ENCODE measurements at regions not wholly inside any gene's neighbourhood (a gene's known extent, or its start where the extent isn't known, plus 50 kb on each side); places are given as distances from the start of the nearest gene placed in this dataset.
"Not testable (repeated sequence)": the region's sequence is repeated elsewhere in the genome, so short reads cannot be mapped to it uniquely, and the experiment has no call there.

DNA sequence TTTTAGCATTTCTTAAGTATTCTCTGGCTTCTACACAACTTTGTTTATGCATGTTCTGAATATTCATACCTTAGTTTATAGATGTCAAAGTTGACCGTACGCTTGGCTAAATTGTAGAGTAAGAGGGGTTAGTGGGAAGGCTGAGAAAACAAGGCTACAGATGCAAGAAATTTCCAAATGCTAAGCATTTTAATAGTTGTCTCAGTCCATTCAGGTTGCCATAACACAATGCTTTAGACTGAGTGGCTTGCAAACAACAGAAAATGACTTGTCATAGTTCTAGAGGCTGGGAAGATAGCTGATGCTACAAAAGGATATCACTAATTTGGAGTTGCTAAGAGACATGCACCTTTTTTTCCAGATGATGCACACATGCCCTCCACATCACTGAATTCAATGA lies 53.0 kb upstream of the C1QTNF3 start:
- H3K27me3 ChIP-seq (ENCODE audit: insufficient read depth, low read length); H3K9ac ChIP-seq (ENCODE audit: low read depth, low read length); H3K9me3 ChIP-seq (ENCODE audit: insufficient read depth, low read depth, low read length); H3K4me3 ChIP-seq (ENCODE audit: low read length); H3K27ac ChIP-seq (ENCODE audit: low read length); H3K4me1 ChIP-seq (ENCODE audit: insufficient read depth, low read length); H3K36me3 ChIP-seq (ENCODE audit: insufficient read depth, low read depth, low read length): not testable (repeated sequence)

DNA sequence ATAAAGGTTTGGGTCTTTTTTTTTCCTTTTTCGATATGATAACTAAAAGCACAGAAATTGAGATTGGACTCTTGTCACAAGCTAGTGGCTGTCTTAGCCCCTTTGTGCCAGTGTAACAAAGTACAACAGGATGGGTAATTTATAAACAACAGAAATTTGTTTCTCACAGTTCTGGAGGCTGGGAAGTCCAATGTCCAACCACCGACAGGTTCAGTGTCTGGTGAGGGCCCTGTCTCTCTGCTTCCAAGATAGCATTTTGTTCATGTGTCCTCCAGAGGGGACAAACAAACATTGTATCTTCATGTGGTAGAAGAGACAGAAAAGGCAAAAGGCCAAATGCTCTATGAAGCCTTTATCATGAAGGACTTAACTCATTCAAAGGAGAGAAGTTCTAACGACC lies 56.9 kb upstream of the C1QTNF3 start:
- not testable (repeated sequence) for H3K9ac ChIP-seq (ENCODE audit: low read depth, low read length); H3K4me1 ChIP-seq (ENCODE audit: insufficient read depth, low read length); H3K27ac ChIP-seq (ENCODE audit: low read length); H3K9me3 ChIP-seq (ENCODE audit: insufficient read depth, low read depth, low read length); H3K4me3 ChIP-seq (ENCODE audit: low read length); H3K27me3 ChIP-seq (ENCODE audit: insufficient read depth, low read length); H3K36me3 ChIP-seq (ENCODE audit: insufficient read depth, low read depth, low read length)

DNA sequence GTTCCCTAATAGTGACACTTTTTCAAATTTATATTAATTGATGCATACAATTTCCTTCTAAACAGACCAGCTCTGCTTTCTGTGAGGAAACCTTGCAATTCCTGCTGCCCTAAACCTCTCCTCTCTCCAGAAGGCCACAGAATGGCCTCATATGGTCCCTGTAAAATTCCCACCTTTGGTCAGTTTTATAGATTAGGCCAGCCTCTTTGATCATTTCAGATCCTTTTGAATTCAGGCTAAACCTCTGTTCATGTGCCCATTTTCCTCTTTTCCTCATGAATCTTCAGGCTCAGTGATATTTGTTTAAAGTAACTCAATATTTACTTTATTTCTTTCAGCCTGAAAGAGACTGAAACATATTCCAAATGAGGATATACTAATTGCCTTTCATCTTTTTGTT lies 58.6 kb upstream of the C1QTNF3 start:
- H3K4me1 ChIP-seq (ENCODE audit: insufficient read depth, low read length); H3K27me3 ChIP-seq (ENCODE audit: insufficient read depth, low read length); H3K4me3 ChIP-seq (ENCODE audit: low read length); H3K9me3 ChIP-seq (ENCODE audit: insufficient read depth, low read depth, low read length); H3K9ac ChIP-seq (ENCODE audit: low read depth, low read length); H3K36me3 ChIP-seq (ENCODE audit: insufficient read depth, low read depth, low read length); H3K27ac ChIP-seq (ENCODE audit: low read length): not testable (repeated sequence)

DNA sequence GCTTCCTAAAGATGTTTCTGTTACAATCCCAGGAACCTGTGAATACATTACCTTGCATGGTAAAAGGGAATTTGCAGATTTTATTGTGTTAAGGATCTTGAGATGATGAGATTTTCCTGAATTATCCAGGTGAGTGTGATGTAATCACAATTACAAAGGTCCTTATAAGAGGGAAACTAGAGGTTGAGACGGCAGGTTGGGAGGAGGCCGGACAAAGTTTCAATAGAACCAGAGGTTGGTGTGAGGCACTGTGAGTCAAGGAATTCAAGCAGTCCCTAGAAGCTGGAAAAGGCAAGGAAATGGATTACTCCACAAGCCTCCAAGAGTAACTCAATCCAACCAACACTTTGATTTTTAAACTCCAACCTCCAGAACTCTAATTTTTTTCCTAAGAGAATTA lies 65.9 kb upstream of the C1QTNF3 start:
- H3K36me3 ChIP-seq (ENCODE audit: insufficient read depth, low read depth, low read length); H3K9ac ChIP-seq (ENCODE audit: low read depth, low read length); H3K27ac ChIP-seq (ENCODE audit: low read length); H3K9me3 ChIP-seq (ENCODE audit: insufficient read depth, low read depth, low read length); H3K4me3 ChIP-seq (ENCODE audit: low read length); H3K27me3 ChIP-seq (ENCODE audit: insufficient read depth, low read length); H3K4me1 ChIP-seq (ENCODE audit: insufficient read depth, low read length): not testable (repeated sequence)

DNA sequence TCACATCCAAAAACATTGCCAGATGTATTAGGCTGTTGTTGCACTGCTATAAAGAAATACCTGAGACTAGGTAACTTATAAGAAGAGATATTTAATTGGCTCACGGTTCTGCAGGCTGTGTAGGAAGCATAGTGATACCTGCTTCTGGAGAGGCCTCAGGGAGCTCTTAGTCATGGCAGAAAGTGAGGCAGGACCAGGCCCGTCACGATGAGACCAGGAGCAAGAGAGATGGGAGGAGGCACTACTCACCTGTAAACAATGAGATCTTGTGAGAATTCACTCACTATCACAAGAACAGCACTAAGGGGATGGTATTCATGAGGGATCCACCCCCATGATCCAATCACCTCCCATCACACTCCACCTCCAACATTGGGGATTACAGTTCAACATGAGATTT lies 81.3 kb upstream of the C1QTNF3 start:
- not testable (repeated sequence) for H3K36me3 ChIP-seq (ENCODE audit: insufficient read depth, low read depth, low read length); H3K9ac ChIP-seq (ENCODE audit: low read depth, low read length); H3K4me1 ChIP-seq (ENCODE audit: insufficient read depth, low read length); H3K4me3 ChIP-seq (ENCODE audit: low read length); H3K27ac ChIP-seq (ENCODE audit: low read length); H3K9me3 ChIP-seq (ENCODE audit: insufficient read depth, low read depth, low read length); H3K27me3 ChIP-seq (ENCODE audit: insufficient read depth, low read length)

DNA sequence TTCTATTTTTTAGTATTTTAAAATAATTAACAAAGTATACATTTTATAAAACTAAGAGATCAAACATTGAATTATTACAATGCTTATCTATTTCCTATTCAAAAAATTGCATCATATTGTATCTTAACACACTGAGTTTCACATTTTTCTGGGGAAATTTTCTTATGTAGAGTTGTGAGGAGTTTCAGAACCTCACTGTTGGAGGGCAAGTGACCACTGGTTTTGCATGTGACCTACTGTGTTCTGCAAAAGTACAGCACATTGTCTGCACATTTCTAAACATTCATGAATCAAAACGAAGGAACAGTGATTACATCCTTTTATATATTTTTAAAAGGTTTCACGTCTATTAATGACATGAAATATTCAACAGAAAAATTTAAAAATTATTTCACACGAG lies 82.3 kb upstream of the C1QTNF3 start:
- not testable (repeated sequence) for H3K9me3 ChIP-seq (ENCODE audit: insufficient read depth, low read depth, low read length); H3K27me3 ChIP-seq (ENCODE audit: insufficient read depth, low read length); H3K4me1 ChIP-seq (ENCODE audit: insufficient read depth, low read length); H3K27ac ChIP-seq (ENCODE audit: low read length); H3K9ac ChIP-seq (ENCODE audit: low read depth, low read length); H3K36me3 ChIP-seq (ENCODE audit: insufficient read depth, low read depth, low read length); H3K4me3 ChIP-seq (ENCODE audit: low read length)

DNA sequence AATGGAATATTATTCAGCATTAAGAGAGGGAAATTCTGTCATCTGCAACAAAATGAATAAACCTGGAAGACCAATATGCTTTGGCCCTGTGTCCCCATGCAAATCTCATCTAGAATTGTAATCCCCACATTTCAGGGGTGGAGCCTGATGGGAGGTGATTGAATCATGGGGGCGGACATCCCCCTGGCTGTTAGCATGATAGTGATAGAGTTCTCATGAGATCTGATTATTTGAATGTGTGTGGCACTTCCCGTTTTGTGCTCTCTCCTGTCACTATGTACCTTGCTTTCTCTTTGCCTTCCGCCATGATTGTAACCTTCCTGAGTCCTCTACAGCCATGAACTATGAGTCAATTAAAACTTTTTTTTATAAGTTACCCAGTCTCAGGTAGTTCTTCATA lies 83.7 kb upstream of the C1QTNF3 start:
- H3K36me3 ChIP-seq (ENCODE audit: insufficient read depth, low read depth, low read length); H3K9me3 ChIP-seq (ENCODE audit: insufficient read depth, low read depth, low read length); H3K27me3 ChIP-seq (ENCODE audit: insufficient read depth, low read length); H3K4me1 ChIP-seq (ENCODE audit: insufficient read depth, low read length); H3K4me3 ChIP-seq (ENCODE audit: low read length); H3K9ac ChIP-seq (ENCODE audit: low read depth, low read length); H3K27ac ChIP-seq (ENCODE audit: low read length): not testable (repeated sequence)

DNA sequence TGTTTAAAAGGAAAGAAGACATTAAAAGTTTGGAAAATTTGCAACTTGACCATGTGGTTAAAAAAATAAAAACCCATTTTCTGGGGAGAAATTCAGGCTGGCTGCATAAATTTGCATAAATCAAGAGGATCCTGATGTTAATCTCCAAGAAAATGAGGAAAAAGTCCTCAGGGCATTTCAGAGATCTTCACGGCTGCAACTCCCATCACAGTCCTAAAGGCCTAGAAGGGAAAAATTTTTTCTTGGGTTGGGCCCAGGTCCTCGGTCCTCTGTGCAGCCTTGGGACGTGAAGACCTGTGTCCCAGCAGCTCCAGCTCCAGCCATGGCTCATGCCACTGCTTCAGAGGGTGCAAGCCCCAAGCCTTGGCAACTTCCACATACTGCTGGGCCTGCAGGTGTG lies 84.8 kb upstream of the C1QTNF3 start:
- H3K27ac ChIP-seq (ENCODE audit: low read length); H3K4me3 ChIP-seq (ENCODE audit: low read length); H3K4me1 ChIP-seq (ENCODE audit: insufficient read depth, low read length); H3K9ac ChIP-seq (ENCODE audit: low read depth, low read length); H3K27me3 ChIP-seq (ENCODE audit: insufficient read depth, low read length); H3K9me3 ChIP-seq (ENCODE audit: insufficient read depth, low read depth, low read length); H3K36me3 ChIP-seq (ENCODE audit: insufficient read depth, low read depth, low read length): not testable (repeated sequence)

DNA sequence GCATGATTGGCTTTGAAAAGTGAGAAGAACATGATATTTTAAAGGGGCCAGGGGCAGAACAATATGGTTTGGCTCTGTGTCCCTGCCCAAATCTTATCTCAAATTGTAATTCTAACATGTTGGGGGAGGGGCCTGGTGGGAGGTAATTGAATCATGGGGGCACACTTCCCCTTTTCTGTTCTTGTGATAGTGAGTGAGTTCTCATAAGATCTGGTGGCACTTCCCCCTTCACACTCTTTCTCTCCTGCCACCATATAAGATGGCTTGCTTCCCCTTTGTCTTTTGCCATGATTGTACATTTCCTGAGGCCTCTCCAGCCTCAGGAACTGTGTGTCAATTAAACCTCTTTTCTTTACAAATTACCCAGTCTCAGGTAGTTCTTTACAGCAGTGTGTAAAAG lies 85.9 kb upstream of the C1QTNF3 start:
- not testable (repeated sequence) for H3K4me3 ChIP-seq (ENCODE audit: low read length); H3K27me3 ChIP-seq (ENCODE audit: insufficient read depth, low read length); H3K27ac ChIP-seq (ENCODE audit: low read length); H3K4me1 ChIP-seq (ENCODE audit: insufficient read depth, low read length); H3K9me3 ChIP-seq (ENCODE audit: insufficient read depth, low read depth, low read length); H3K9ac ChIP-seq (ENCODE audit: low read depth, low read length); H3K36me3 ChIP-seq (ENCODE audit: insufficient read depth, low read depth, low read length)

DNA sequence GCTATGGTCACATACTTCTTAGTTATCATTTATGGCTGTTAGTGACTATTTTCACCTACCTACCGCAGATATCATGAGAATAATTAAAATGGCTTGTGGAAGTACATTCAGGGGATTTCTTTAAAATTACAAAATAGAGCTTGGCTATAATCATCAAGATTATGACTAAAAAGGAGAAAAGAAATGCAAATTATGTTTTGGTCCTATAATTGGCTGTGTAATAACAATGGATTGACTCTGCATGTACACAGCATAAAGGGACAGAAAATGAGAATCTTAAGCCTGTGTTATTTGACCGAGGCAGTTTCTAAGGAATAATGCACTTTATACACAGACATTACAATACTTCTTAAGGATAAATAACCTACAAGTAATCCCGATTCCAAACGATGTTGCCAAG lies 112.0 kb upstream of the C1QTNF3 start:
- not testable (repeated sequence) for H3K27ac ChIP-seq (ENCODE audit: low read length); H3K9me3 ChIP-seq (ENCODE audit: insufficient read depth, low read depth, low read length); H3K4me3 ChIP-seq (ENCODE audit: low read length); H3K36me3 ChIP-seq (ENCODE audit: insufficient read depth, low read depth, low read length); H3K4me1 ChIP-seq (ENCODE audit: insufficient read depth, low read length); H3K27me3 ChIP-seq (ENCODE audit: insufficient read depth, low read length); H3K9ac ChIP-seq (ENCODE audit: low read depth, low read length)

DNA sequence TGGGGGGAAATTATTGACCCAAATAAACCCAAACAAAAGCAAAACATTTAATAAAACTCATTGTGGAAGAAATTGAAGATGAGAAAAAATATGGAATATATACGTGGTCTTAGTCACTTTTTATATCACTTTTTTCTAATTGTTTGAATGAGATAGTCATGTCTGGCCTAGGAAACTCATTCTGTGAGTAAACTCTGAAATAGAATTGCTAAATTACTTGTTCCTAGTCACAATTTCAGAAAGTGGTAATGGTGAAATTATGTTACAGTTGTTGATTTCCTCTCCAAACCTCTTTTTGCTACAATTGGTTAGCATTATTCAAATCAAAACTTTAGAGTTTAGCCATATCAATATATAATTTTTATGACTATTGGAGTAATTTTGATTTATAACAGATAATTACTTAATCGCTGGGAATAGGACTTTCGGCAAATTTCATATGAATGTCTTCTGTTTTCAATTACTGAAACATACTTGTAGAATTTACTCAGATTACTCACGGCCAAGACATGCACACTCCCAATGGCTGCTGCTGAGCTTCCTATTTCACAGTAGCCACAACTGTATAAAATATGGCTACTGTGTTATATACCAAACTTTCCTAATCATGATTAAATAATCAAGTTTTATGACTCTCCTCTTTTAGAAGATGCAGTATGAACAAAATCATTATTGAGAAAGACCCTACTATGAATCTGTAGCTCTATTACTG lies 113.8 kb upstream of the C1QTNF3 start:
- not testable (repeated sequence) for H3K4me3 ChIP-seq (ENCODE audit: low read length); H3K36me3 ChIP-seq (ENCODE audit: insufficient read depth, low read depth, low read length); H3K9ac ChIP-seq (ENCODE audit: low read depth, low read length); H3K9me3 ChIP-seq (ENCODE audit: insufficient read depth, low read depth, low read length); H3K27me3 ChIP-seq (ENCODE audit: insufficient read depth, low read length); H3K27ac ChIP-seq (ENCODE audit: low read length); H3K4me1 ChIP-seq (ENCODE audit: insufficient read depth, low read length)

DNA sequence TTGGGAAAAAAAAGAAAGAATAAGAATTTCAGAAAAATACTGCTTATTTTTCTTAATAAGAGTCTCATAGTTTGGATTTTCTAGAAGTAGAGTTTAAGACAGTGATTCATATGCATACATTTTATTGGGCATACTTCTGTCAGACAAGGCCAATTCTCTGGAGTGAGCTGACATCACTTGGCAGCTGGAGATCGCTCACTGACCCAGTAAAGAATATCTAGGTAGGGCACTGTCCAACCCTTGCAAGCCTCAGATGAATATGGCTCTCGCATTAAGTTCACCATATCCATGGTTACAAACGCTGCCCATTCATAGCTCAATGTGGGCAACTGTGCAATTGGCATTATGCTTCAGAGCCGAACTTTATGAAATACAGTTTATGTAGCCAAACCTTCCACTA lies 117.9 kb upstream of the C1QTNF3 start:
- not testable (repeated sequence) for H3K36me3 ChIP-seq (ENCODE audit: insufficient read depth, low read depth, low read length); H3K9me3 ChIP-seq (ENCODE audit: insufficient read depth, low read depth, low read length); H3K27ac ChIP-seq (ENCODE audit: low read length); H3K27me3 ChIP-seq (ENCODE audit: insufficient read depth, low read length); H3K4me1 ChIP-seq (ENCODE audit: insufficient read depth, low read length); H3K4me3 ChIP-seq (ENCODE audit: low read length); H3K9ac ChIP-seq (ENCODE audit: low read depth, low read length)

DNA sequence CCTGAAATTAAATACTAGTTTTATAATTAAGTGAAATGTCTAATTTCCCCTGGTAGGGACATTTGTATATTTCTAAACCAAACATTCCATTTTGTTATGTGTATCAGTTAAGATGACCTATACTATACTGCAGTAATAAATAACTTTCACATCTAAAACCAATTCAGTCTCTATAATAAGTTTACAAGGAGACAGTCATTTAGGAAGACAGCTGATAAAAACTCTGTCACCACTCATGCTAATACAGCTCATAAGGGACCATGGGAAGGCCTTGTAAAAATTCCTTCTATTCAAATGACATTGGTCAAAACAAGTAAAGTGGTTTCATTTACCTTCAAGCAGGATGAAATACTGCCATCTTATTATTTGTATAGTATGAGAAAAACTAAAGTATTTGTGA lies 128.4 kb upstream of the C1QTNF3 start:
- H3K9ac ChIP-seq (ENCODE audit: low read depth, low read length); H3K36me3 ChIP-seq (ENCODE audit: insufficient read depth, low read depth, low read length); H3K4me3 ChIP-seq (ENCODE audit: low read length); H3K27me3 ChIP-seq (ENCODE audit: insufficient read depth, low read length); H3K9me3 ChIP-seq (ENCODE audit: insufficient read depth, low read depth, low read length); H3K27ac ChIP-seq (ENCODE audit: low read length); H3K4me1 ChIP-seq (ENCODE audit: insufficient read depth, low read length): not testable (repeated sequence)

Measured in iPS-20b (cell line).